ENCODE measurements at regions not wholly inside any gene's neighbourhood (a gene's known extent, or its start where the extent isn't known, plus 50 kb on each side); places are given as distances from the start of the nearest gene placed in this dataset.
"Not testable (repeated sequence)": the region's sequence is repeated elsewhere in the genome, so short reads cannot be mapped to it uniquely, and the experiment has no call there.

- H3K27ac ChIP-seq = no peak overlapping the region
- TF ChIP-seq CTCF (conservative IDR thresholded peaks at IDR 0.05) = no peak
Observed at GRCh38 chr12:67091678-67092077, 177.5 kb upstream of the CAND1 start.

- H3K27ac ChIP-seq = not testable (repeated sequence)
Observed at GRCh38 chr12:67092934-67093333, 176.2 kb upstream of the CAND1 start.

- TF ChIP-seq CTCF (conservative IDR thresholded peaks at IDR 0.05) = no peak
- no peak overlapping the region for H3K27ac ChIP-seq
Observed at GRCh38 chr12:67096533-67097318, 172.4 kb upstream of the CAND1 start.

DNA sequence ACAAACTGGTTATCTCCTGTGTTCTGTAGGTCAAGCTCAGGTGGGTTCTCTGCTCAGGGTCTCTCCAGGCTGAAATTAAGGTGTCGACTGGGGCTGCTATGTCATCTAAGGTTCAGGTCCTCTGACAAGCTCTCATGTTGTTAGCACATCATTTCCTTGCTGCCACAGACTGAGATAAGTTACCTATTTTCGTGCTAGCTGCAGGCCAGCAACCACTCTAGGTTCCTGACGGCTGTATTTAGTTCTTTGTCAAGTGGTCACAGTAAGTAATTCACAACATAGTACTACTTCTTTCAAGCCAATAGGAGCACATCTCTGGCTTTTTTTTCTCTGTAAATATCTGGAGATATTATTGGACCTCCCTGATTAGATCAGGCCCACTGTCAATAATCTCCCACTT is 169.3 kb upstream of the CAND1 start:
- no peak for TF ChIP-seq CTCF (conservative IDR thresholded peaks at IDR 0.05)
- no peak overlapping the region for H3K27ac ChIP-seq

DNA sequence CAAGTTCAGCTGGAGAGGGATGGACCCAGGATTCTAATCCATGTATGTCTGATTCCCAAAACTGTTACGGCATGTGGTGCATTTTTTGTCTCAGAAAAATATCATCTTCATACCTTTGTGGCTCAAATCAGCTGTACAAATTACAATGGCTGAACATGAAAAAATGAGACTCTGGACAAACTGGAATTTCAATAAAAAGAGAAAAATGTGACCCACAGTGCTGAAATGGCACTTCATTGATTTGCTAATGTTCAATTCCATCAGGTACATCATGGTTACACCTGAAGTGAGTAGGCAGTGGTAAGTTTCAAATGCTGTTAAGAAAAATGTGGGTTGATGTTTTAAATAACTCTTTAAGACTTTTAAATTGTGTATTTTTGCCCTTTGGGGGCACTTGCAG is 165.6 kb upstream of the CAND1 start:
- no peak overlapping the region for H3K27ac ChIP-seq
- no peak for TF ChIP-seq CTCF (conservative IDR thresholded peaks at IDR 0.05)

DNA sequence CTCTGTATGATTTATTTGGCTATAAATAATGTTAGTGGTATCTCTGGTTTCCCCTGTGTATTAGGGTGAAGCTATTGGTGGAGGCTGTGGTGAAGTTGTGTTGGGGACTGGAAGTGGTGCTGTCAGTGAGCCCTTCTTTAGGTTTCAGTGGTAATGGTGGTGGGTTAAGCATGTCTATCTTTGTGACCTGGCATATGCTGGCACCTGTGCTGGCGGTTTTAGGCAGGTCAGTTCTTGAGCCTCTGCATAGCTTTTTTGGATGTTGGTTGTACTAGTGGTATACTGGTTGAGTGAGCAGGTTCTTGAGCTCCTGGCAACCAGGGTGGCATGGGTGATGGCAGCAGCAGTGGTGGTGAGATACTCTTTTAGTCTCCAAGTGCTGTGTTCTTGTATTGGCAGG is 161.9 kb upstream of the CAND1 start:
- TF ChIP-seq CTCF (conservative IDR thresholded peaks at IDR 0.05) = no peak
- H3K27ac ChIP-seq = no peak overlapping the region

DNA sequence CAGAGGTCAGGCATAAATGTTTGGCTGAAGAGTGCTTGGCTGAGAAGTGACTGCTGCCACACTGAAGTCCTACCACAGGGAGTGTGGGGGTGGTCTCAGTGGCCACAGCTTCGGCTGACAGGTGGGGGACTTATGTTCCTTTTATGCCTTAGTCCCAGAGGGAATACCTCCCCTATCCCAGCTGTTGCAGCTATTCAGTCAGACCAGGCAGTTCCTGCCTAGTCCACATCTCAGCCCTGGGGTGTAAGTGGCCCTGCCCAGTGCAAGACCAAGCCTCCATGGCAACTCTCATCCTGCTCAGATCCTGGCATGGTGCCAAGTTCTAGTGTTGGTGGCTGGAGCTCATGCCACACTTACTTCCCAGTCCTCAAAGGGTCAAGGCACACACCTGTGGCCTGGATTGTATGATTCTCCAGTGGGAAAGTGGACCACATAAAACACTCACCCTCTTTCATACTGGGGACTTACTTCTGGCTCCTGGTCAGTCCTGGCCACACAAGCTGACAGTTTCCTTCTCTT is 161.3 kb upstream of the CAND1 start:
- no peak for TF ChIP-seq CTCF (conservative IDR thresholded peaks at IDR 0.05)
- no peak overlapping the region for H3K27ac ChIP-seq

- not testable (repeated sequence) for H3K27ac ChIP-seq
Observed at GRCh38 chr12:67110345-67110744, 158.8 kb upstream of the CAND1 start.

Data from VCaP (cell line).